PC-9 (cell line): ENCODE measurements at regions not wholly inside any gene's neighbourhood (a gene's known extent, or its start where the extent isn't known, plus 50 kb on each side); places are given as distances from the start of the nearest gene placed in this dataset.
"Not testable (repeated sequence)": the region's sequence is repeated elsewhere in the genome, so short reads cannot be mapped to it uniquely, and the experiment has no call there.

ENCODE experiments used
- CTCF ChIP-seq: fragments of 200-600 bp; sonication (generic); conservative IDR thresholded peaks from 2 replicates; pipeline ENCODE4 v1.6.1; 2017; ENCODE audit warnings: mixed run types, antibody characterized with exemption, mild to moderate bottlenecking, moderate library complexity
- EZH2 ChIP-seq: fragments of 200-600 bp; sonication (generic); IDR thresholded peaks from 2 replicates; pipeline ENCODE4 v1.8.0; 2017; ENCODE audit warnings: antibody characterized with exemption, low read depth

GRCh38 chr2:89325894-89326293, 634.4 kb downstream of the RPIA start:
- not testable (repeated sequence) for TF ChIP-seq CTCF, EZH2
